ENCODE measurements at regions not wholly inside any gene's neighbourhood (a gene's known extent, or its start where the extent isn't known, plus 50 kb on each side); places are given as distances from the start of the nearest gene placed in this dataset.

- no peak overlapping the region for H3K4me3 ChIP-seq (ENCODE audit: low read depth, low read length)
- DNase-seq (ENCODE audit: low read depth): no peak
- TF ChIP-seq CTCF (conservative IDR thresholded peaks at IDR 0.05; ENCODE audit: low read depth, low read length): no peak
Observed at GRCh38 chr4:179116011-179116410, 1673.8 kb upstream of the AGA start.

DNA sequence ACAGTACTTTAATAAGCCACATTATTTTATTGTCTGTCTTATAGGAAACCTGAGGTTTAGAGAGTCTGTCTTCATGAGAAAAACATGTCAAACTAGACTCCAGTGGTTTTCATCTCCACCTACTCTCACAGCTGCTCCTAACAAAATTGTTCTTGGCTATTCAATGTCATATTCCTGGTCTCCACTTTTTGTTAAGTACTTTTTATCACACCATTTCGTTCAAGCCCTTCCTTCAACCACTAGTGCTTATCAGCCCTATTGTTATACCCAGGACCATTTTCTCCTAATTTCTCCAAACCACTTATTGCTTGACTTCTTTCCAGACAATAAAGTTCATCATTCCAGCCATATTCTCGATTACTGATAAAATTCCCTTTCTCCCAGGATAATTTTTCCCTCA, 1674.3 kb upstream of the AGA start:
- DNase-seq (ENCODE audit: low read depth): no peak
- H3K4me3 ChIP-seq (ENCODE audit: low read depth, low read length): no peak overlapping the region
- no peak for TF ChIP-seq CTCF (conservative IDR thresholded peaks at IDR 0.05; ENCODE audit: low read depth, low read length)

- no peak for TF ChIP-seq CTCF (conservative IDR thresholded peaks at IDR 0.05; ENCODE audit: low read depth, low read length)
- DNase-seq (ENCODE audit: low read depth): no peak
- H3K4me3 ChIP-seq (ENCODE audit: low read depth, low read length): no peak overlapping the region
Observed at GRCh38 chr4:179123084-179123483, 1680.8 kb upstream of the AGA start.

DNA sequence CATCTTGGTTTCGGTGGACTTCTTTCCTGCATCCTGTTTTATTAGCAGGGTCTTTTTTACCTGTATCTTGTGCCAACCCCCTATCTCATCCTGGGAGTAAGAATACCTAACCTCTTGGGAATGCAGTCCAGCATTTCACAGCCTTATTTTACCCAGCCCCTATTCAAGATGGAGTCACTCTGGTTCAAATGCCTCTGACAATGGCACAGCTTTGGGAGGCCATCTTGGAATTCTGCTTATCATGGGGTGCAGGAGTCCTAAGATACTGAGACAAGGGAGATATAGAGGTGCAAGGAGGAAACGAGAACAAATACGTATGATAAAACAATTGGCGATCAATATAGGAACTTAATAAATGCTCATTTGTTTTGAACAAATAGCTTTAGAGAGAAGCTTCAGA, 1682.2 kb upstream of the AGA start:
- DNase-seq (ENCODE audit: low read depth): no peak
- TF ChIP-seq CTCF (conservative IDR thresholded peaks at IDR 0.05; ENCODE audit: low read depth, low read length): no peak
- no peak overlapping the region for H3K4me3 ChIP-seq (ENCODE audit: low read depth, low read length)

DNA sequence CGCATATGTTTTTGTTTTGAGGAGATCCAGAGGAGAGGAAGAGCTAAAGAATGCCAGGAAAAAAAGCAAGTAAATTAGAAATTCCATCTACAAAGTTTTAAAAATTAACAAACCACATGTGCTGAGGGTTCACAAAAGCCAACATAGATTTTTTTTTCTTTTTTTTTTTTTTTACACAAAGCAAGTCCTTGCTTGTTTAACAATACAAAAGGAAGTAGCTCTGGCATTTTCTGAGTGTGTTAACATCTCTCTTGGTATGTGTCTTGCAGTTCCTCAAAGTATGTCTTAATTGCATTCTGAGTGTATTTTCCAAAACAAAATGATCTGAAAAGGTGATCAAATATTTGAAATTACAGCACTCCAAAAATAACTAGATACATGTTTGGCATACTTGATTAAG, 1682.7 kb upstream of the AGA start:
- TF ChIP-seq CTCF (conservative IDR thresholded peaks at IDR 0.05; ENCODE audit: low read depth, low read length): no peak
- no peak overlapping the region for H3K4me3 ChIP-seq (ENCODE audit: low read depth, low read length)
- no peak for DNase-seq (ENCODE audit: low read depth)

DNA sequence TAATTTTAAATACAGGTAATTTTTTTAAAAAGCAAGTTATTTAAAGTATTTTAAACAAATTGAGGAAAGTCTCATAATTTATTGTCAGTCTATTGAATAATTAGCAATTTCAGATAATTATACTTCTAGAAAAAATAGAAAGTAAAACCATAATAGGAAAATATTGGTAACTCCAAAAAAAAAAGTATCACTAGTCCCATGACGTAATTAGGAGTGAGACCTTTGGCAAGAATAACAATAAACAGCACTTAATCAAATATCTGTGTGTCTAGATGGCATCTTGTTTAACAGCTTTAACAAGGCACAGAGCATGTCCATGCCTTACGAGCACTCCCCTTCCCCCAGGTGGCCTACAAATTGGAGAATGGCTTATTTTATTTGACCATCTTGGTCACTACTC, 1683.6 kb upstream of the AGA start:
- no peak for DNase-seq (ENCODE audit: low read depth)

More for the DNA sequence above, 1683.6 kb upstream of the AGA start:
- TF ChIP-seq CTCF (conservative IDR thresholded peaks at IDR 0.05; ENCODE audit: low read depth, low read length): no peak
- H3K4me3 ChIP-seq (ENCODE audit: low read depth, low read length): no peak overlapping the region

Data from epithelial cell of proximal tubule (primary cell).